ENCODE measurements at regions not wholly inside any gene's neighbourhood (a gene's known extent, or its start where the extent isn't known, plus 50 kb on each side); places are given as distances from the start of the nearest gene placed in this dataset.

DNA sequence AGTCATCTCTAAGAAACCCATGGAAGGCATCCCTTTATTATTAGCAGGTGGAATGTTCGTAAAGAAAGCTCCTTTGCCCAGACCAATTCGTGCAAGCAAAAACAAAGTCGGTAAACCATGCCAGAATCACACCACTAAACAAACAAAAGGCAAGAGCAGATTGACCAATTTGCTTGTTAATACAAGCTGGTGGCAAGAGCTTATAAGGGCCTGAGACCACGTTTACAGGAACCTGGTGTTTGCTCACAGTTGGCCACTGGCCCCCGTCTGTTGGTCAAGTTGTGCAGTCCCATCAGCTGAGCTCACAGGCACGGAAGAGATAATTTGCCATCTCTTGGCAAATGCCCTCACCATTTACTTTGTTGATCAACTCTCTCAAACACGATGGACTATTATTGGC lies 342.2 kb upstream of the MKI67 start:
- TF ChIP-seq CTCF (IDR thresholded peaks at IDR 0.05) (no peak), EZH2 (IDR thresholded peaks at IDR 0.05) (no peak), EZH2phosphoT487 (IDR thresholded peaks at IDR 0.05) (no peak)
